Ascending aorta (tissue), 2 donors: ENCODE measurements at regions not wholly inside any gene's neighbourhood (a gene's known extent, or its start where the extent isn't known, plus 50 kb on each side); places are given as distances from the start of the nearest gene placed in this dataset.

ENCODE experiments used
- DNase-seq, 2 donors: peaks; one replicate each; pipeline ENCODE4 v3.0.0-alpha.2; 2019; ENCODE audit warnings: low spot score in 2 of 2
- H3K27ac ChIP-seq, 2 donors: fragments of 200-600 bp; sonication (generic); one replicate each; pipeline ENCODE4 v1.5.1; 2016 to 2017; ENCODE audit warnings: mild to moderate bottlenecking in 1 of 2
- H3K27me3 ChIP-seq: fragments of 200-600 bp; sonication (generic); one replicate; pipeline ENCODE4 v1.5.1; 2017
- H3K36me3 ChIP-seq, 2 donors: fragments of 200-600 bp; sonication (generic); one replicate each; pipeline ENCODE4 v1.5.1; 2016
- H3K4me1 ChIP-seq, 2 donors: fragments of 200-600 bp; sonication (generic); one replicate each; pipeline ENCODE4 v1.5.1; 2016 to 2017; ENCODE audit warnings: mild to moderate bottlenecking in 1 of 2
- H3K4me3 ChIP-seq, 2 donors: fragments of 200-600 bp; sonication (generic); one replicate each; pipeline ENCODE4 v1.5.1; 2016 to 2017; ENCODE audit warnings: mild to moderate bottlenecking in 1 of 2
- H3K9me3 ChIP-seq, 2 donors: fragments of 200-600 bp; sonication (generic); one replicate each; pipeline ENCODE4 v1.5.1; 2016
- intact Hi-C: fragments of 100-400 bp; cut with DNase I; formaldehyde crosslinking; loops from one replicate; pipeline ENCODE4 v1.15.1; 2023
- TF ChIP-seq, protein P1 (sequence below), 3 experiments: fragments of 200-600 bp in 2 of 3; fragments of 450-650 bp in 1 of 3; sonication (generic) in 2 of 3; IDR thresholded peaks; one replicate each; pipeline ENCODE4 v1.5.1; 2016 to 2019; ENCODE audit warnings: antibody characterized with exemption in 3 of 3, mild to moderate bottlenecking in 1 of 3, moderate library complexity in 1 of 3

DNA sequence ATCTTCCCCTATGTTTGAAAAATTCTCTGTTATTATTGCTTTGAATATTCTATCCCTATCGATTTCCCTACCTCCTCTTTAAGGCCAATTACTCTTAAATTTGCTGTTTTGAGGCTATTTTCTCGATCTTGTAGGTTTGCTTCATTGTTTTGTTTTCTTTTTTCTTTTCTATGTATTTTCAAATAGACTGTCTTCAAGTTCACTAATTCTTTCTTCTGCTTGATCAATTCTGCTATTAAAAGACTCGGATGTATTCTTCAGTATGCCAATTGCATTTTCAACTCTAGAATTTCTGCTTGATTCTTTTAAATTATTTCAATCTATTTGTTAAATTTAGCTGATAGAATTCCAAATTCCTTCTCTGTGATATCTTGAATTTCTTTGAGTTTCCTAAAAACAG is 144.0 kb upstream of the NANOGP8 start:
- no peaks in the 10 kb centered on the region for H3K9me3 ChIP-seq
- no peaks in the 10 kb centered on the region for H3K36me3 ChIP-seq
- TF ChIP-seq, protein P1, sequence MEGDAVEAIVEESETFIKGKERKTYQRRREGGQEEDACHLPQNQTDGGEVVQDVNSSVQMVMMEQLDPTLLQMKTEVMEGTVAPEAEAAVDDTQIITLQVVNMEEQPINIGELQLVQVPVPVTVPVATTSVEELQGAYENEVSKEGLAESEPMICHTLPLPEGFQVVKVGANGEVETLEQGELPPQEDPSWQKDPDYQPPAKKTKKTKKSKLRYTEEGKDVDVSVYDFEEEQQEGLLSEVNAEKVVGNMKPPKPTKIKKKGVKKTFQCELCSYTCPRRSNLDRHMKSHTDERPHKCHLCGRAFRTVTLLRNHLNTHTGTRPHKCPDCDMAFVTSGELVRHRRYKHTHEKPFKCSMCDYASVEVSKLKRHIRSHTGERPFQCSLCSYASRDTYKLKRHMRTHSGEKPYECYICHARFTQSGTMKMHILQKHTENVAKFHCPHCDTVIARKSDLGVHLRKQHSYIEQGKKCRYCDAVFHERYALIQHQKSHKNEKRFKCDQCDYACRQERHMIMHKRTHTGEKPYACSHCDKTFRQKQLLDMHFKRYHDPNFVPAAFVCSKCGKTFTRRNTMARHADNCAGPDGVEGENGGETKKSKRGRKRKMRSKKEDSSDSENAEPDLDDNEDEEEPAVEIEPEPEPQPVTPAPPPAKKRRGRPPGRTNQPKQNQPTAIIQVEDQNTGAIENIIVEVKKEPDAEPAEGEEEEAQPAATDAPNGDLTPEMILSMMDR (IDR thresholded peaks at IDR 0.05): no peak
- H3K27ac ChIP-seq: no peak overlapping the region
- no peak for DNase-seq
- no peak overlapping the region for H3K4me3 ChIP-seq
- no peaks in the 10 kb centered on the region for H3K4me1 ChIP-seq
- intact Hi-C loops: no loop called here
- no peaks in the 10 kb centered on the region for H3K27me3 ChIP-seq

DNA sequence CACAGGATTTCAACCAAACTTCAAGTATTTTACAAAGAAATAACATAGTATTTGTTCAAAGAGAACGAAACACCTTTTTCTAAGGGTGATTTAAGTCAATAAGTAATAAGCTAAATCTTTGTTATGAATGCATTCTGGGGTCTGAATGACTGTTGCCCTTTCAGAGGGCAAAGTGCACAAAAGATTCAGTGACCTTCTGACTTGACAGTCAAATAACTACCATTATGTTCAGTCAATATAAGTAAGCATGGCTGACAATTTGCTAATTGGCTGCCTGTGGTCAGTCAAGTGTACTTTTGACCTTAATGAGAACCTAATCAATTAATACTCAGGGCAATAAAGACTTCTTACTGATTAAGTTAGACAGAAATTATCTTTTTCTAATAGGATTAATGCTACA is 133.1 kb upstream of the NANOGP8 start:
- no peak for DNase-seq
- Histone ChIP-seq H3K27ac (no peak overlapping the region), H3K27me3 (no peaks in the 10 kb centered on the region), H3K36me3 (no peaks in the 10 kb centered on the region), H3K4me1 (no peaks in the 10 kb centered on the region), H3K4me3 (no peak overlapping the region), H3K9me3 (no peaks in the 10 kb centered on the region)
- TF ChIP-seq, protein P1 (IDR thresholded peaks at IDR 0.05): no peak
- intact Hi-C loops: no loop called here

DNA sequence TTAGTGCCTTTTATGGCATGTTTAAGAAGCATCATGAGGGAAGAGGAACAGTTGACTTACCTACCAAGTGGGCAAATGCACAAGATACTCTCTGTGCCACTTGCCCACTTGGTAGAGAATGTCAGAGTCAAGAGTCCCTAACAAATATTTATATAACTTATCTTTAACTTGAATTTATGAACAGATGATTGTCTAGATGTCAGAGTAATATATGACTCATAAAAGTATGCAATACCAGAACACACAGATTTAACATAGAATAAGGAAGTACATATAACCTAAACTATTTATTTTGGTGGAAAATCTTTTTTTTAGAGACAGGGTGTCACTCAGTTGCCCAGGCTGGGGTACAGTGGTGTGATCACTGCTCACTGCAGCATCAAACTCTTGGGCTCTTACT is 130.0 kb upstream of the NANOGP8 start:
- H3K27ac ChIP-seq: no peak overlapping the region
- no peaks in the 10 kb centered on the region for H3K4me1 ChIP-seq
- H3K4me3 ChIP-seq: no peak overlapping the region
- no peak for DNase-seq
- H3K27me3 ChIP-seq: no peaks in the 10 kb centered on the region
- intact Hi-C loops: no loop called here
- TF ChIP-seq, protein P1 (IDR thresholded peaks at IDR 0.05): no peak
- no peaks in the 10 kb centered on the region for H3K36me3 ChIP-seq
- no peaks in the 10 kb centered on the region for H3K9me3 ChIP-seq

DNA sequence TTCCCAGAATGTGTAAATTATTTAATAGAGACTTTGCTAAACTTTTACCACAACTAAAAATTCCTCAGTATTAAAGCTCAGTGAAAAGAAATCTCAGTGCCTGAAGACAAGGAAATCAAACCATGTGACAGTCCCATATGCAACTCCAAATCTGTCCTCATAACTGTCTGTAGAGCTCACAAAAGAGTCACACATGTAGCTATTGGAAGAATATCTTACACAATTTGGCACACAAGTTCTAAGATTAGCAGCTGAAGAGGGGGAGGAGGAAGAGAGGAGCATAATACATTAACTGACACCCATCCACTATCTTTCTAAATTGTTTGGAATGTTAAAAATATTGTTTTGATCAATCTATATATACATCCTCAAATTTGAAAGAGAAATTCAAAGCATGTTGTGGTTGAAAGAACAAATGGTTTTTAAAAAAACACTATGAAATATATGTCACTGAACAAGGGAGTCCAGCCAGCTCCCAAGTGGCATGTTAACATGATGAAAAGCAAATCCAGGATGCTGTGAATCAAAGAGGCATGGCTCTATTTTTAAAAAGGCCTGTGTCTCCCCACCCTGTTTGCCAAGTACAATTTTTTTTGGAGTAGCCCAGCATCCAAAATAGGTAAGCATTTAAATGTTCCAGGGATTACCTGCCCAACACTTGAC is 126.3 kb upstream of the NANOGP8 start:
- no peaks in the 10 kb centered on the region for H3K4me1 ChIP-seq
- intact Hi-C loops: no loop called here
- no peak overlapping the region for H3K4me3 ChIP-seq
- no peak overlapping the region for H3K27ac ChIP-seq
- H3K9me3 ChIP-seq: no peaks in the 10 kb centered on the region
- no peaks in the 10 kb centered on the region for H3K36me3 ChIP-seq
- no peaks in the 10 kb centered on the region for H3K27me3 ChIP-seq
- DNase-seq: no peak
- TF ChIP-seq, protein P1 (IDR thresholded peaks at IDR 0.05): no peak

DNA sequence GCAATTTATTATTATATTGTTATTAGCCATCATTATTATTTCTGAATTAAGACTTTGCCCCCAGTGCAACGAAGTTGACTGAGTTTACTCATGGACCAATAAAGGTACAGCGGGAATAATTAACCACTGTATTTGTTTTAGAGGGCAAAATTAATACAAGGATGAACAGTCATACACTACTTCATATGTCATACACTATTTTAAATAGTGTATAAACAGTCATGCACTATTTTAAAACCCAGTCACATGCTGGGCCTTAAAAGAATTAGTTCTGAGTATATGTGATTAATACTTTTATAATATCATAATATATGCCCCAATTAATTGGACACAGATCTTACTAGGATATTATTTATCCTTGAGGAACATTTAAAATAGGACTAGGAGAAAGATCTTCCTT is 125.3 kb upstream of the NANOGP8 start:
- TF ChIP-seq, protein P1 (IDR thresholded peaks at IDR 0.05): no peak
- Histone ChIP-seq H3K27me3 (no peaks in the 10 kb centered on the region), H3K4me1 (no peaks in the 10 kb centered on the region), H3K4me3 (no peak overlapping the region), H3K36me3 (no peaks in the 10 kb centered on the region), H3K27ac (no peak overlapping the region), H3K9me3 (no peaks in the 10 kb centered on the region)
- intact Hi-C loops: no loop called here
- DNase-seq: no peak

DNA sequence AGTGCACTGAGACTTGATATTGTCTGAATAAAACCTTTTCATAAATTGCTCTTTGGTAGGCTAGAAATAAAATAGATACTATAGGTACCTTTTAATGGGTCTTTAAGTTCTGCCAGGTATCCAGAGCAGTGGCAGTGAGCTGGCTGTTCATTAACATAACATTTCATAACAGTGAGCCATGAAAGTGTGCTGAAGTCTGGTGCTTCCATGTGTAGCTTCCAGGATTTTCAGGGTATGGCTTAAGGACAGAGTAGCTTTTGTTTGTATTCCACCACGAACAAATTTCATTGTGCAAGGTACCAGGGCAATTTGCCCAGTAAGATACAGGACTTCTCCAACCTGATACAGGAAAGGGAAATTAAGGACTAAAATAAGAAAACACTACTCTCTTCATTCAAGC is 124.7 kb upstream of the NANOGP8 start:
- Histone ChIP-seq H3K4me3 (no peak overlapping the region), H3K36me3 (no peaks in the 10 kb centered on the region), H3K9me3 (no peaks in the 10 kb centered on the region), H3K27ac (no peak overlapping the region), H3K4me1 (no peaks in the 10 kb centered on the region), H3K27me3 (no peaks in the 10 kb centered on the region)
- TF ChIP-seq, protein P1 (IDR thresholded peaks at IDR 0.05): no peak
- no peak for DNase-seq
- intact Hi-C loops: no loop called here
